ENCODE measurements at regions not wholly inside any gene's neighbourhood (a gene's known extent, or its start where the extent isn't known, plus 50 kb on each side); places are given as distances from the start of the nearest gene placed in this dataset.

GRCh38 chr3:166759736-166760513, 620.2 kb downstream of the ZBBX start:
- Histone ChIP-seq H3K4me1 (no peaks in the 10 kb centered on the region), H3K27ac (no peak overlapping the region), H3K9me3 (peaks cover 0 to 35% (median 0%) of the 10 kb centered on the region in 11 donors), H3K4me3 (no peak overlapping the region), H3K36me3 (no peaks in the 10 kb centered on the region), H3K27me3 (no peaks in the 10 kb centered on the region)
- ATAC-seq (no peak), DNase-seq (no peak)
- WGBS, 2 donors: 74 to 81% methylated on average over 9 of the region's 9 CpGs
- intact Hi-C loops (cut with DNase I): no loop called here
- TF ChIP-seq CTCF (IDR thresholded peaks at IDR 0.05): no peak

GRCh38 chr3:166752214-166752613, 627.9 kb downstream of the ZBBX start:
- TF ChIP-seq CTCF (IDR thresholded peaks at IDR 0.05): no peak
- peaks cover 0 to 54% (median 3%) of the 10 kb centered on the region in 11 donors for H3K9me3 ChIP-seq
- 79 to 81% methylated on average over 2 of the region's 2 CpGs for WGBS, 2 donors
- DNase-seq: no peak
- no peak overlapping the region for H3K4me3 ChIP-seq
- intact Hi-C loops (cut with DNase I): no loop called here
- no peak overlapping the region for H3K27ac ChIP-seq
- ATAC-seq: no peak
- H3K36me3 ChIP-seq: no peaks in the 10 kb centered on the region
- H3K27me3 ChIP-seq: no peaks in the 10 kb centered on the region
- no peaks in the 10 kb centered on the region for H3K4me1 ChIP-seq

GRCh38 chr3:166743481-166744134, 636.5 kb downstream of the ZBBX start:
- H3K9me3 ChIP-seq: peaks cover 0 to 9% (median 0%) of the 10 kb centered on the region in 11 donors
- H3K36me3 ChIP-seq: no peaks in the 10 kb centered on the region
- no peak overlapping the region for H3K27ac ChIP-seq
- no peak overlapping the region for H3K4me3 ChIP-seq
- TF ChIP-seq CTCF (IDR thresholded peaks at IDR 0.05): no peak
- DNase-seq (no peak), ATAC-seq (no peak)
- intact Hi-C loops (cut with DNase I): no loop called here
- no peaks in the 10 kb centered on the region for H3K4me1 ChIP-seq
- H3K27me3 ChIP-seq: no peaks in the 10 kb centered on the region
- WGBS, 2 donors: 21% methylated on average over 2 of the region's 2 CpGs

GRCh38 chr3:166734734-166735133, 645.4 kb downstream of the ZBBX start:
- H3K9me3 ChIP-seq: peaks cover 0 to 19% (median 0%) of the 10 kb centered on the region in 11 donors
- H3K4me3 ChIP-seq: no peak overlapping the region
- no peak overlapping the region for H3K27ac ChIP-seq
- ATAC-seq (no peak), DNase-seq (no peak)
- no peaks in the 10 kb centered on the region for H3K4me1 ChIP-seq
- no peak for TF ChIP-seq CTCF (IDR thresholded peaks at IDR 0.05)
- intact Hi-C loops (cut with DNase I): no loop called here
- H3K36me3 ChIP-seq: no peaks in the 10 kb centered on the region
- WGBS, 2 donors: 90 to 93% methylated on average over 3 of the region's 3 CpGs
- H3K27me3 ChIP-seq: no peaks in the 10 kb centered on the region
